Activated naive CD4-positive, alpha-beta T cell (primary cell): ENCODE measurements at regions not wholly inside any gene's neighbourhood (a gene's known extent, or its start where the extent isn't known, plus 50 kb on each side); places are given as distances from the start of the nearest gene placed in this dataset.
"Not testable (repeated sequence)": the region's sequence is repeated elsewhere in the genome, so short reads cannot be mapped to it uniquely, and the experiment has no call there.

Experiments used
- DNase-seq, 4 experiments: peaks; one replicate each; lab custom pipeline; 2025; lab: John Stamatoyannopoulos, UW

GRCh38 chr3:34646911-34647460 lies 848.6 kb downstream of the PDCD6IP start:
- DNase-seq = no peak

- DNase-seq = no peak
These were observed 851.7 kb downstream of the PDCD6IP start for GRCh38 chr3:34650131-34650530.

GRCh38 chr3:34668915-34669314 lies 870.5 kb downstream of the PDCD6IP start:
- no peak for DNase-seq

- no peak for DNase-seq
These were observed 871.1 kb downstream of the PDCD6IP start for GRCh38 chr3:34669490-34669889.

- DNase-seq = no peak
These were observed 877.1 kb downstream of the PDCD6IP start for GRCh38 chr3:34675383-34676120.

GRCh38 chr3:34676436-34676835 lies 878.0 kb downstream of the PDCD6IP start:
- DNase-seq = no peak

- no peak for DNase-seq
These were observed 880.1 kb downstream of the PDCD6IP start for GRCh38 chr3:34678575-34678974.

- DNase-seq = not testable (repeated sequence)
These were observed 880.6 kb downstream of the PDCD6IP start for GRCh38 chr3:34679055-34679454.

- DNase-seq = peak in 1 of 4 experiments; percentile 4
These were observed 885.4 kb downstream of the PDCD6IP start for GRCh38 chr3:34683851-34684250.

- no peak for DNase-seq
These were observed 888.1 kb downstream of the PDCD6IP start for GRCh38 chr3:34686541-34686940.

GRCh38 chr3:34687671-34688070 lies 889.2 kb downstream of the PDCD6IP start:
- no peak for DNase-seq

- no peak for DNase-seq
These were observed 898.4 kb downstream of the PDCD6IP start for GRCh38 chr3:34696831-34697230.

GRCh38 chr3:34703053-34703452 lies 904.6 kb downstream of the PDCD6IP start:
- DNase-seq = no peak

- DNase-seq = no peak
These were observed 914.3 kb upstream of the ARPP21 start for GRCh38 chr3:34724916-34725499.

GRCh38 chr3:34725774-34726173 lies 913.6 kb upstream of the ARPP21 start:
- DNase-seq = no peak

- no peak for DNase-seq
These were observed 911.6 kb upstream of the ARPP21 start for GRCh38 chr3:34727700-34728099.

GRCh38 chr3:34742151-34742550 lies 897.2 kb upstream of the ARPP21 start:
- no peak for DNase-seq

- DNase-seq = no peak
These were observed 880.6 kb upstream of the ARPP21 start for GRCh38 chr3:34758630-34759261.

- no peak for DNase-seq
These were observed 861.9 kb upstream of the ARPP21 start for GRCh38 chr3:34777386-34777785.

GRCh38 chr3:34779092-34779491 lies 860.2 kb upstream of the ARPP21 start:
- no peak for DNase-seq

GRCh38 chr3:34780294-34780693 lies 859.0 kb upstream of the ARPP21 start:
- DNase-seq = no peak

GRCh38 chr3:34780973-34781372 lies 858.4 kb upstream of the ARPP21 start:
- no peak for DNase-seq

GRCh38 chr3:34782871-34783270 lies 856.5 kb upstream of the ARPP21 start:
- no peak for DNase-seq
